Neural cell (in vitro differentiated cells): ENCODE measurements at regions not wholly inside any gene's neighbourhood (a gene's known extent, or its start where the extent isn't known, plus 50 kb on each side); places are given as distances from the start of the nearest gene placed in this dataset.

Source experiments
- H2AFZ ChIP-seq: fragments of 200-600, 300-800 bp; sonication (generic), shearing (Covaris generic); 2 replicates; pipeline ENCODE4 v1.6.0; 2014; ENCODE audit warnings: low read depth, mild to moderate bottlenecking, antibody characterized with exemption, low read length, moderate library complexity
- H3F3A ChIP-seq: fragments of 200-600 bp; shearing (Covaris generic); 2 replicates; pipeline ENCODE4 v1.6.1; 2016; ENCODE audit warnings: mild to moderate bottlenecking, moderate library complexity, mixed read lengths, antibody characterized with exemption, low read length; ENCODE audit not compliant: insufficient read depth, poor library complexity, severe bottlenecking
- H3K27ac ChIP-seq: fragments of 200-600, 300-800 bp; sonication (generic), shearing (Covaris generic); 2 replicates; pipeline ENCODE4 v1.5.1; 2014; ENCODE audit warnings: mild to moderate bottlenecking, low read length, moderate library complexity
- H3K27me3 ChIP-seq: fragments of 300-800, 200-600 bp; sonication (generic), shearing (Covaris generic); 2 replicates; pipeline ENCODE4 v1.6.0; 2014; ENCODE audit warnings: mild to moderate bottlenecking, low read depth, low read length, moderate library complexity; ENCODE audit not compliant: insufficient read depth
- H3K36me3 ChIP-seq: fragments of 300-800, 200-600 bp; sonication (generic), shearing (Covaris generic); 2 replicates; pipeline ENCODE4 v1.5.1; 2014; ENCODE audit warnings: mild to moderate bottlenecking, antibody characterized with exemption, low read length, moderate library complexity; ENCODE audit not compliant: insufficient read depth
- H3K4me2 ChIP-seq: fragments of 300-800, 200-600 bp; sonication (generic), shearing (Covaris generic); 2 replicates; pipeline ENCODE4 v1.6.0; 2014; ENCODE audit warnings: mild to moderate bottlenecking, low read length
- H3K4me3 ChIP-seq: fragments of 300-800, 200-600 bp; sonication (generic), shearing (Covaris generic); 2 replicates; pipeline ENCODE4 v1.5.1; 2014; ENCODE audit warnings: mild to moderate bottlenecking, low read length, moderate library complexity
- H3K79me2 ChIP-seq: fragments of 200-600 bp; shearing (Covaris generic); replicated peaks from 2 replicates; pipeline ENCODE4 v1.6.0; 2014; ENCODE audit warnings: mild to moderate bottlenecking, low read length, moderate library complexity; ENCODE audit not compliant: insufficient read depth
- H3K9ac ChIP-seq: fragments of 300-800, 200-600 bp; sonication (generic), shearing (Covaris generic); 2 replicates; pipeline ENCODE4 v1.6.1; 2016; ENCODE audit warnings: mild to moderate bottlenecking, low read length, mixed read lengths
- H3K9me2 ChIP-seq: fragments of 200-600 bp; shearing (Covaris generic); 2 replicates; pipeline ENCODE4 v1.6.1; 2016; ENCODE audit warnings: mild to moderate bottlenecking, low read length, mixed read lengths; ENCODE audit not compliant: insufficient read depth
- H3K9me3 ChIP-seq: fragments of 200-600, 300-800 bp; sonication (generic), shearing (Covaris generic); 2 replicates; pipeline ENCODE4 v1.6.1; 2016; ENCODE audit warnings: mild to moderate bottlenecking, mixed run types, low read length, moderate library complexity, mixed read lengths
- H4K20me1 ChIP-seq: fragments of 200-600 bp; shearing (Covaris generic); 2 replicates; pipeline ENCODE4 v1.6.1; 2016; ENCODE audit warnings: mild to moderate bottlenecking, mixed run types; ENCODE audit not compliant: insufficient read depth
- EP300 ChIP-seq: fragments of 450-650 bp; conservative IDR thresholded peaks from 2 replicates; pipeline ENCODE4 v1.6.1; 2014; ENCODE audit warnings: antibody characterized with exemption, mild to moderate bottlenecking, moderate library complexity; ENCODE audit not compliant: poor library complexity, severe bottlenecking
- EZH2 ChIP-seq: fragments of 200-600, 300-800 bp; shearing (Covaris generic), sonication (generic); IDR thresholded peaks from 2 replicates; pipeline ENCODE4 v1.6.1; 2014; ENCODE audit warnings: antibody characterized with exemption, low read length, borderline replicate concordance, mild to moderate bottlenecking; ENCODE audit not compliant: insufficient read depth, poor library complexity, severe bottlenecking
- MXI1 ChIP-seq: fragments of 450-650 bp; conservative IDR thresholded peaks from 2 replicates; pipeline ENCODE4 v1.6.1; 2014; ENCODE audit warnings: antibody characterized with exemption, mild to moderate bottlenecking; ENCODE audit not compliant: poor library complexity, severe bottlenecking
- POLR2AphosphoS5 ChIP-seq: IDR thresholded peaks from 2 replicates; pipeline ENCODE4 v1.6.1; 2012
- RAD21 ChIP-seq: fragments of 450-650 bp; conservative IDR thresholded peaks from 2 replicates; pipeline ENCODE4 v1.6.1; 2014; ENCODE audit warnings: antibody characterized with exemption, mild to moderate bottlenecking, moderate library complexity
- SMC3 ChIP-seq: fragments of 450-650 bp; conservative IDR thresholded peaks from 2 replicates; pipeline ENCODE4 v1.6.1; 2014; ENCODE audit warnings: antibody characterized with exemption, mild to moderate bottlenecking, moderate library complexity; ENCODE audit not compliant: poor library complexity
- TAF1 ChIP-seq: IDR thresholded peaks from 2 replicates; pipeline ENCODE4 v1.6.1; 2012; ENCODE audit warnings: low read depth
- TF ChIP-seq, protein P1 (sequence below): fragments of 450-650 bp; IDR thresholded peaks from 2 replicates; pipeline ENCODE4 v1.5.1; 2014; ENCODE audit warnings: antibody characterized with exemption, mild to moderate bottlenecking, moderate library complexity; ENCODE audit not compliant: poor library complexity, severe bottlenecking
- TF ChIP-seq, protein P2 (sequence below): IDR thresholded peaks from 2 replicates; pipeline ENCODE4 v1.6.1; 2012; ENCODE audit warnings: borderline replicate concordance

DNA sequence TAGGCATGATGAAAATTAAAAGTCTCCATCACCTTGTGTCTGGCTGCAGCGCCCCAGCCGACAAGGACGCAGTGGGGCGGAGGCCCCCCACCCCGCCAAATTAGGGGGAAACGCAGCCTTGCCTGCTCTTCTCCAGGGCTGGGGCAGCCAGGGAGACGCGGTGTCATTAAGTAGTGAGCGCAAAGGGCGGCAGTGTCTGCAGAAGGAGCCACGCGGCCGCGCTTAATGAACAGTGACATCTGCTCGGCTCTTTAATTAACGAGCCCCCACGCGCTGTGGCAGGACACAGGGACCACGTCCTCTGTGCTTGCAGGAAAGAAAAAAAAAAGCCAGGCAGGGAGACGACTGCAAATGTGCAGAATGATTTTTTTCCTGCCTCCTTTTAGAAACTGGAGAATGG lies 93.4 kb upstream of the NCOR2 start:
- H3K27me3 ChIP-seq: no peaks in the 10 kb centered on the region
- H3K9me2 ChIP-seq: no peaks in the 10 kb centered on the region
- no peaks in the 10 kb centered on the region for H3K9me3 ChIP-seq
- no peaks in the 10 kb centered on the region for H3F3A ChIP-seq
- no peaks in the 10 kb centered on the region for H3K79me2 ChIP-seq
- peak overlapping the region; percentile 31 for H3K27ac ChIP-seq
- no peak overlapping the region for H2AFZ ChIP-seq
- no peaks in the 10 kb centered on the region for H3K36me3 ChIP-seq
- peak overlapping the region; percentile 34 for H3K9ac ChIP-seq
- no peaks in the 10 kb centered on the region for H4K20me1 ChIP-seq
- no peak overlapping the region for H3K4me2 ChIP-seq
- H3K4me3 ChIP-seq: peak overlapping the region; percentile 21
- peak; percentile 13 for TF ChIP-seq EP300
- TF ChIP-seq SMC3: peak; percentile 14
- TF ChIP-seq, protein P1, sequence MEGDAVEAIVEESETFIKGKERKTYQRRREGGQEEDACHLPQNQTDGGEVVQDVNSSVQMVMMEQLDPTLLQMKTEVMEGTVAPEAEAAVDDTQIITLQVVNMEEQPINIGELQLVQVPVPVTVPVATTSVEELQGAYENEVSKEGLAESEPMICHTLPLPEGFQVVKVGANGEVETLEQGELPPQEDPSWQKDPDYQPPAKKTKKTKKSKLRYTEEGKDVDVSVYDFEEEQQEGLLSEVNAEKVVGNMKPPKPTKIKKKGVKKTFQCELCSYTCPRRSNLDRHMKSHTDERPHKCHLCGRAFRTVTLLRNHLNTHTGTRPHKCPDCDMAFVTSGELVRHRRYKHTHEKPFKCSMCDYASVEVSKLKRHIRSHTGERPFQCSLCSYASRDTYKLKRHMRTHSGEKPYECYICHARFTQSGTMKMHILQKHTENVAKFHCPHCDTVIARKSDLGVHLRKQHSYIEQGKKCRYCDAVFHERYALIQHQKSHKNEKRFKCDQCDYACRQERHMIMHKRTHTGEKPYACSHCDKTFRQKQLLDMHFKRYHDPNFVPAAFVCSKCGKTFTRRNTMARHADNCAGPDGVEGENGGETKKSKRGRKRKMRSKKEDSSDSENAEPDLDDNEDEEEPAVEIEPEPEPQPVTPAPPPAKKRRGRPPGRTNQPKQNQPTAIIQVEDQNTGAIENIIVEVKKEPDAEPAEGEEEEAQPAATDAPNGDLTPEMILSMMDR: no peak
- no peak for TF ChIP-seq MXI1
- TF ChIP-seq POLR2AphosphoS5: peak; percentile 42

DNA sequence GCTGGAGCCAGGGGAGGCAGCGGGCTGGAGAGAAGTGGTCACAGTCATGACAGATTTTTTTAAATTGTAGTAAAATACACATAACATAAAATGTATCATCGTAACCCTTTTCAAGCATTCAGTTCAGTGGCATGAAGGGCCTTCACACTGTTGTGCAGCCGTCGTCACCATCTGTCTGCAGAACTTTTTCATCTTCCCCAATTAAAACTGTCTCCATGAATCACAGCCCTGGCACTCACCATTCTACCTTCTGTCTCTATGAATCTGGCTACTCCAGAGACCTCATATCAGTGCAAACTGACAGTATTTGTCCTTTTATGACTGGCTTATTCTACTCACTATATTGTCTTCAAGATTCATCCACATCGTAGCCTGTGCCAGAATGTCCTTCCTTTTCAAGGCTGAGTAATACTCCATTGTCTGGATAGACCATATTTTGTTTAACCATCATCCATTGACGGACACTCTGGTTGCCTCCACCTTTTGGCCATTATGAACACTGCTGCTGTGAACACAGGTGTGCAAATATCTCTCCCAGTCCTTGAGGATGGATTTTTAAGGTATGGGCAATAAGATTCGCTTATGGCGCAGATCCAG lies 91.5 kb upstream of the NCOR2 start:
- Histone ChIP-seq H3K27me3 (no peaks in the 10 kb centered on the region), H3K36me3 (no peaks in the 10 kb centered on the region), H3K27ac (no peak overlapping the region), H3K9me2 (no peaks in the 10 kb centered on the region), H3K9ac (no peak overlapping the region), H3K9me3 (no peaks in the 10 kb centered on the region), H3F3A (no peaks in the 10 kb centered on the region), H4K20me1 (no peaks in the 10 kb centered on the region), H3K4me3 (no peak overlapping the region), H2AFZ (no peak overlapping the region), H3K79me2 (no peaks in the 10 kb centered on the region), H3K4me2 (no peak overlapping the region)
- TF ChIP-seq SMC3 (no peak), EP300 (no peak), MXI1 (no peak), RAD21 (no peak), EZH2 (no peak), TAF1 (no peak)
- TF ChIP-seq, protein P2, sequence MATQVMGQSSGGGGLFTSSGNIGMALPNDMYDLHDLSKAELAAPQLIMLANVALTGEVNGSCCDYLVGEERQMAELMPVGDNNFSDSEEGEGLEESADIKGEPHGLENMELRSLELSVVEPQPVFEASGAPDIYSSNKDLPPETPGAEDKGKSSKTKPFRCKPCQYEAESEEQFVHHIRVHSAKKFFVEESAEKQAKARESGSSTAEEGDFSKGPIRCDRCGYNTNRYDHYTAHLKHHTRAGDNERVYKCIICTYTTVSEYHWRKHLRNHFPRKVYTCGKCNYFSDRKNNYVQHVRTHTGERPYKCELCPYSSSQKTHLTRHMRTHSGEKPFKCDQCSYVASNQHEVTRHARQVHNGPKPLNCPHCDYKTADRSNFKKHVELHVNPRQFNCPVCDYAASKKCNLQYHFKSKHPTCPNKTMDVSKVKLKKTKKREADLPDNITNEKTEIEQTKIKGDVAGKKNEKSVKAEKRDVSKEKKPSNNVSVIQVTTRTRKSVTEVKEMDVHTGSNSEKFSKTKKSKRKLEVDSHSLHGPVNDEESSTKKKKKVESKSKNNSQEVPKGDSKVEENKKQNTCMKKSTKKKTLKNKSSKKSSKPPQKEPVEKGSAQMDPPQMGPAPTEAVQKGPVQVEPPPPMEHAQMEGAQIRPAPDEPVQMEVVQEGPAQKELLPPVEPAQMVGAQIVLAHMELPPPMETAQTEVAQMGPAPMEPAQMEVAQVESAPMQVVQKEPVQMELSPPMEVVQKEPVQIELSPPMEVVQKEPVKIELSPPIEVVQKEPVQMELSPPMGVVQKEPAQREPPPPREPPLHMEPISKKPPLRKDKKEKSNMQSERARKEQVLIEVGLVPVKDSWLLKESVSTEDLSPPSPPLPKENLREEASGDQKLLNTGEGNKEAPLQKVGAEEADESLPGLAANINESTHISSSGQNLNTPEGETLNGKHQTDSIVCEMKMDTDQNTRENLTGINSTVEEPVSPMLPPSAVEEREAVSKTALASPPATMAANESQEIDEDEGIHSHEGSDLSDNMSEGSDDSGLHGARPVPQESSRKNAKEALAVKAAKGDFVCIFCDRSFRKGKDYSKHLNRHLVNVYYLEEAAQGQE: no peak
